IMR-90 (cell line): ENCODE measurements at regions not wholly inside any gene's neighbourhood (a gene's known extent, or its start where the extent isn't known, plus 50 kb on each side); places are given as distances from the start of the nearest gene placed in this dataset.
"Not testable (repeated sequence)": the region's sequence is repeated elsewhere in the genome, so short reads cannot be mapped to it uniquely, and the experiment has no call there.

ENCODE experiments used
- ATAC-seq: fragments of 200-7000 bp; cut with Tn5 transposase; 2 replicates; pipeline ENCODE4 v1.9.1; 2020; ENCODE audit warnings: low read depth, mild to moderate bottlenecking, moderate library complexity
- BruUV-seq: library from RNA; stranded (reverse); fragments of 400-500 nt; replicated peaks from 2 replicates; lab custom pipeline; 2021; lab: Mats Ljungman, UMichigan
- CTCF ChIA-PET: fragments of 300-600 bp; formaldehyde crosslinking; extraction: SDS; loops from one replicate; lab custom pipeline; 2021; ENCODE audit warnings: antibody characterized with exemption; lab: Yijun Ruan, JAX
- POLR2A ChIA-PET: fragments of 300-600 bp; sonication (Branson Sonifier 250); formaldehyde crosslinking; loops from one replicate; lab custom pipeline; 2022; ENCODE audit warnings: antibody characterized with exemption; ENCODE audit not compliant: unreplicated experiment; lab: Charles Lee
- DNase-seq: peaks from one replicate; pipeline ENCODE4 v3.0.0; 2013
- H2AFZ ChIP-seq: replicated peaks from 2 replicates; pipeline ENCODE3; 2013; ENCODE audit warnings: low read length, mild to moderate bottlenecking; ENCODE audit not compliant: poor library complexity
- H2AK5ac ChIP-seq: 2 replicates; pipeline ENCODE4 v1.6.1; 2013; ENCODE audit warnings: low read depth, low read length, inconsistent platforms
- H2AK9ac ChIP-seq: replicated peaks from 2 replicates; pipeline ENCODE3; 2013; ENCODE audit warnings: mild to moderate bottlenecking, low read depth, low read length, moderate library complexity; ENCODE audit not compliant: poor library complexity
- H2BK120ac ChIP-seq: 2 replicates; pipeline ENCODE4 v1.6.1; 2013; ENCODE audit warnings: low read depth, low read length, inconsistent platforms
- H2BK15ac ChIP-seq: 3 replicates; pipeline ENCODE4 v1.6.1; 2013; ENCODE audit warnings: low read depth, low read length, inconsistent platforms
- H2BK20ac ChIP-seq: 2 replicates; pipeline ENCODE4 v1.6.1; 2013; ENCODE audit warnings: low read depth, mild to moderate bottlenecking, inconsistent platforms, low read length, moderate library complexity
- H2BK5ac ChIP-seq: 2 replicates; pipeline ENCODE4 v1.6.1; 2013; ENCODE audit warnings: mild to moderate bottlenecking, low read depth, low read length, inconsistent platforms; ENCODE audit not compliant: poor library complexity, severe bottlenecking
- H3K14ac ChIP-seq: replicated peaks from 2 replicates; pipeline ENCODE4 v1.6.1; 2013; ENCODE audit warnings: low read depth, low read length, inconsistent platforms
- H3K18ac ChIP-seq: 2 replicates; pipeline ENCODE4 v1.6.1; 2013; ENCODE audit warnings: low read depth, low read length, control low read depth
- H3K23ac ChIP-seq: 2 replicates; pipeline ENCODE4 v1.6.1; 2013; ENCODE audit warnings: low read depth, low read length, inconsistent platforms
- H3K27ac ChIP-seq: 2 replicates; pipeline ENCODE4 v1.5.1; 2013; ENCODE audit warnings: mild to moderate bottlenecking, control low read depth, low read length; ENCODE audit not compliant: insufficient read depth
- H3K27me3 ChIP-seq: 2 replicates; pipeline ENCODE4 v1.6.1; 2013; ENCODE audit warnings: low read length; ENCODE audit not compliant: control insufficient read depth, insufficient read depth
- H3K36me3 ChIP-seq: 2 replicates; pipeline ENCODE4 v1.6.1; 2013; ENCODE audit warnings: low read length, mixed read lengths; ENCODE audit not compliant: control insufficient read depth, insufficient read depth
- H3K4ac ChIP-seq: 2 replicates; pipeline ENCODE4 v1.6.1; 2013; ENCODE audit warnings: low read depth, low read length, inconsistent platforms
- H3K4me1 ChIP-seq: 2 replicates; pipeline ENCODE4 v1.6.1; 2013; ENCODE audit warnings: low read length, mixed read lengths; ENCODE audit not compliant: control insufficient read depth, insufficient read depth
- H3K4me2 ChIP-seq: 2 replicates; pipeline ENCODE4 v1.6.1; 2013; ENCODE audit warnings: low read depth, mild to moderate bottlenecking, control low read depth, low read length, moderate library complexity
- H3K4me3 ChIP-seq: 2 replicates; pipeline ENCODE4 v1.5.1; 2013; ENCODE audit warnings: low read depth, mild to moderate bottlenecking, control low read depth, low read length, moderate library complexity; ENCODE audit not compliant: insufficient read depth
- H3K56ac ChIP-seq: 2 replicates; pipeline ENCODE4 v1.6.1; 2013; ENCODE audit warnings: low read length, inconsistent platforms; ENCODE audit not compliant: insufficient read depth; ENCODE audit errors: extremely low read depth
- H3K79me1 ChIP-seq, 2 experiments: 2 replicates each; pipeline ENCODE4 v1.6.1; 2013; ENCODE audit warnings: low read length in 2 of 2, inconsistent platforms in 1 of 2, low read depth in 1 of 2
- H3K9ac ChIP-seq: 2 replicates; pipeline ENCODE4 v1.6.1; 2013; ENCODE audit warnings: low read depth, low read length, control low read depth
- H3K9me1 ChIP-seq: 2 replicates; pipeline ENCODE4 v1.6.1; 2013; ENCODE audit warnings: low read length, inconsistent platforms; ENCODE audit not compliant: insufficient read depth
- H3K9me3 ChIP-seq: 2 replicates; pipeline ENCODE4 v1.6.1; 2013; ENCODE audit warnings: low read length; ENCODE audit not compliant: control insufficient read depth, insufficient read depth
- H4K20me1 ChIP-seq: 2 replicates; pipeline ENCODE4 v1.6.1; 2013; ENCODE audit warnings: low read length, inconsistent platforms; ENCODE audit not compliant: insufficient read depth
- H4K5ac ChIP-seq: 2 replicates; pipeline ENCODE4 v1.6.1; 2013; ENCODE audit warnings: mild to moderate bottlenecking, low read depth, low read length, control low read depth
- H4K8ac ChIP-seq, 2 experiments: 2 replicates each; pipeline ENCODE4 v1.6.1; 2013; ENCODE audit warnings: low read depth in 2 of 2, low read length in 2 of 2, control low read depth in 1 of 2, inconsistent platforms in 1 of 2
- H4K91ac ChIP-seq: 2 replicates; pipeline ENCODE4 v1.6.1; 2013; ENCODE audit warnings: low read depth, low read length, inconsistent platforms; ENCODE audit not compliant: insufficient read depth
- CTCF ChIP-seq: conservative IDR thresholded peaks from 2 replicates; pipeline ENCODE4 v1.5.1; 2012; ENCODE audit warnings: mild to moderate bottlenecking, low read depth, low read length, improper control_type of control experiment
- RAD21 ChIP-seq: IDR thresholded peaks from 2 replicates; pipeline ENCODE4 v1.6.1; 2012; ENCODE audit warnings: low read length, improper control_type of control experiment
- WGBS, 2 experiments: methylation state at CpG; one replicate each; pipeline versions ENCODE4 v1.1.5 to v1.1.7; 2013; ENCODE audit warnings: missing lambda C conversion rate in 2 of 2; ENCODE audit not compliant: insufficient read length in 1 of 2; ENCODE audit errors: extremely low coverage in 2 of 2; 5-methylcytosine and 5-hydroxymethylcytosine counted together
- dilution Hi-C: fragments of 300-500 bp; cut with HindIII; formaldehyde crosslinking; loops from one replicate; pipeline ENCODE4 v1.14.3; 2018; ENCODE audit warnings: low sequenced_read_pairs; ENCODE audit not compliant: unreplicated experiment
- in situ Hi-C: fragments of 300-500 bp; cut with MboI; formaldehyde crosslinking; loops from 3 replicates; pipeline ENCODE4 v1.14.3; 2019; ENCODE audit warnings: low sequenced_read_pairs, inconsistent platforms, mixed read lengths
- intact Hi-C: fragments of 100-400 bp; cut with micrococcal nuclease; formaldehyde crosslinking; loops from 2 replicates; pipeline ENCODE4 v1.10.0; 2022

DNA sequence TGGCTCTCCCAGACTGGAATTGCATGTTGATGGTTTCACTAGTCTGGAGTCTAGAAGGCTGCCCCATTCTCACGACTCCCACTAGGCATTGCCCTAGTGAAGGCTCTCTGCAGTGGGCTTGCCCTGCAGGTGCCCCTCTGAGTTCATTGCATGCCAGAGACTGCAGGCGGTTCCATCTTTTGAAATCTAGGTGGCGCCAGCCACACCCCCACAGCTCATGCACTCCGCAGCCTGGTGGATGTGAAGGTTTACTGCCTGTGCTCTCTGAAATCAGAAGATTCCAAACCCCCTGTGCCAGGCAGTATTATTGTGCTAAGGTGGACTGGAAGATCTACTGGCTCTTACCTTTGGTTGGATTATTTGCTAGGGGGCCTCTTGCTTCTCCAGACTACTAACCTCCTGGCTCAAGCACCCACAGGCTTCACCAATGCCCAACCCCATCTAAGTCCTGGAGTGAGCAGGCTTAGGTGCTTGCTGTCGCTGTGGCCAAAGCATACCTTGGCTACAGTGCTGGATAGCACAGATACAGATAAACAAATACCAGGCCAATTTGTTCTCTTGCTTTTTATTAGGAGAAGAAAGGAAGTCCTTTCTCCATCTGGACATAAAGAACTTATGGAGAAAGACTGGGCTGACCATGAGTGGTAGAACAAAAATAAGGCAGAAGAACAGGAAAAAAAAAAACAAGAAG is 83.5 kb upstream of the SIM2 start:
- Histone ChIP-seq H2AFZ (no peak overlapping the region), H3K9ac (no peak overlapping the region), H3K4ac (no peak overlapping the region), H2BK15ac (no peak overlapping the region), H2BK120ac (no peak overlapping the region), H3K14ac (no peak overlapping the region), H3K4me2 (no peak overlapping the region), H2AK5ac (no peak overlapping the region), H3K56ac (no peak overlapping the region), H2BK20ac (no peak overlapping the region), H3K36me3 (no peaks in the 10 kb centered on the region), H3K9me1 (no peaks in the 10 kb centered on the region; the same call in 1 of the 2 replicates), H2AK9ac (no peak overlapping the region), H4K8ac (no peak overlapping the region), H3K4me1 (peaks cover 6% of the 10 kb centered on the region), H4K91ac (no peak overlapping the region), H3K27me3 (peaks cover 14% of the 10 kb centered on the region), H4K20me1 (no peaks in the 10 kb centered on the region), H3K18ac (no peak overlapping the region), H3K23ac (no peak overlapping the region), H2BK5ac (no peak overlapping the region), H3K27ac (no peak overlapping the region), H3K79me1 (no peaks in the 10 kb centered on the region), H4K5ac (no peak overlapping the region), H3K9me3 (peaks cover 10% of the 10 kb centered on the region), H3K4me3 (no peak overlapping the region)
- no CpG with 5 or more reads among the region's 5 CpGs for WGBS, 2 experiments
- no TSS peak for BruUV-seq
- in situ Hi-C loops, result no loop called here
- ChIA-PET CTCF (no interaction called here), POLR2A (no interaction called here)
- ATAC-seq (no peak), DNase-seq (no peak)
- intact Hi-C loops, result no loop called here
- dilution Hi-C loops, result no loop called here
- TF ChIP-seq CTCF (0 out of 2 replicates have a peak, but pooled peaks have one; percentile 5), RAD21 (no peak)

DNA sequence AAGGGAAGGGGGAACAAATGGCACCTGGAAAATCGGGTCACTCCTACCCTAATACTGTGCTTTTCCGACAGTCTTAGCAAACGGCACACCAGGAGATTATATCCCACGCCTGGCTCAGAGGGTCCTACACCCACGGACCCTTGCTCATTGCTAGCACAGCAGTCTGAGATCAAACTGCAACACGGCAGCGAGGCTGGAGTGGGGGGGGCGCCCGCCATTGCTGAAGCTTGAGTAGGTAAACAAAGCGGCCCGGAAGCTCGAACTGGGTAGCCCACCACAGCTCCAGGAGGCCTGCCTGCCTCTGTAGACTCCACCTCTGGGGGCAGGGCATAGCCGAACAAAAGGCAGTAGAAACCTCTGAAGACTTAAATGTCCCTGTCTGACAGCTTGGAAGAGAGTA is 82.1 kb upstream of the SIM2 start:
- intact Hi-C loops, H4K5ac ChIP-seq, H3K18ac ChIP-seq, H3K36me3 ChIP-seq, H2BK20ac ChIP-seq, H2BK120ac ChIP-seq, H3K4me2 ChIP-seq, H4K20me1 ChIP-seq, H3K9me3 ChIP-seq, ATAC-seq, H3K27ac ChIP-seq, POLR2A ChIA-PET, H2AFZ ChIP-seq, H4K8ac ChIP-seq, H2AK9ac ChIP-seq, H4K91ac ChIP-seq, H3K4me3 ChIP-seq, DNase-seq, H3K79me1 ChIP-seq, H3K56ac ChIP-seq, H3K9ac ChIP-seq, H2BK5ac ChIP-seq, H3K9me1 ChIP-seq, H2BK15ac ChIP-seq, H3K23ac ChIP-seq, BruUV-seq, dilution Hi-C loops, H3K4me1 ChIP-seq, H3K14ac ChIP-seq, CTCF ChIA-PET, in situ Hi-C loops, H3K4ac ChIP-seq, H2AK5ac ChIP-seq: not testable (repeated sequence)
- peaks cover 14% of the 10 kb centered on the region for H3K27me3 ChIP-seq
- WGBS, 2 experiments, result 100% methylated on average over 2 of the region's 13 CpGs; no CpG with 5 or more reads in 1 of the 2 experiments
